K562 (cell line): ENCODE measurements at regions not wholly inside any gene's neighbourhood (a gene's known extent, or its start where the extent isn't known, plus 50 kb on each side); places are given as distances from the start of the nearest gene placed in this dataset.

Experiments used
- ATAC-seq: fragments of 200-7000 bp; cut with Tn5 transposase; 3 replicates; pipeline ENCODE4 v1.9.1; 2020; ENCODE audit warnings: moderate library complexity
- BruUV-seq: library from RNA; stranded (reverse); fragments of 400-500 nt; replicated peaks from 2 replicates; lab custom pipeline; 2021; lab: Mats Ljungman, UMichigan
- CTCF ChIA-PET: fragments of 300-600 bp; formaldehyde crosslinking; extraction: SDS; loops from one replicate; lab custom pipeline; 2021; ENCODE audit warnings: low intra/inter-chr PET ratio; lab: Yijun Ruan, JAX
- POLR2A ChIA-PET: fragments of 300-600, 350-650 bp; sonication (Branson Sonifier 250); formaldehyde crosslinking; extraction: SDS; loops from one replicate; lab custom pipeline; 2021; ENCODE audit warnings: antibody characterized with exemption, inconsistent platforms; lab: Yijun Ruan, JAX
- DNase-seq, 4 experiments: peaks; one replicate each; pipeline versions ENCODE4 v3.0.0 to v3.0.0-alpha.2; 2011 to 2018; ENCODE audit warnings: low spot score in 3 of 4, mixed read lengths in 3 of 4; ENCODE audit errors: extremely low read depth in 1 of 4
- FAIRE-seq: peaks from 2 replicates; lab custom pipeline; 2011; peaks lifted over from hg19 to GRCh38; lab: Jason Lieb, UNC
- H2AFZ ChIP-seq: 2 replicates; pipeline ENCODE4 v1.6.0; 2011; ENCODE audit warnings: low read depth, low read length, control low read depth, inconsistent platforms
- H3K27ac ChIP-seq: fragments of 200-600 bp; 3 replicates; pipeline ENCODE4 v1.8.0; 2011; ENCODE audit warnings: low read depth, mild to moderate bottlenecking, control low read depth, inconsistent platforms, low read length, moderate library complexity, mixed read lengths; ENCODE audit errors: extremely low read depth
- H3K27me3 ChIP-seq, 2 experiments: fragments of 300-600 bp in 1 of 2; 2 replicates in 1 of 2; 3 replicates in 1 of 2; pipeline versions ENCODE4 v1.6.0 to v1.8.0; 2011; ENCODE audit warnings: inconsistent platforms in 2 of 2, low read length in 2 of 2, mild to moderate bottlenecking in 1 of 2, mixed read lengths in 1 of 2, moderate library complexity in 1 of 2; ENCODE audit not compliant: control insufficient read depth in 2 of 2, insufficient read depth in 2 of 2
- H3K36me3 ChIP-seq: fragments of 300-600 bp; 3 replicates; pipeline ENCODE4 v1.8.0; 2011; ENCODE audit warnings: mild to moderate bottlenecking, low read length, inconsistent platforms; ENCODE audit not compliant: control insufficient read depth, insufficient read depth
- H3K4me1 ChIP-seq, 2 experiments: fragments of 200-600 bp in 1 of 2; replicated peaks in 1 of 2; 2 replicates in 1 of 2; 3 replicates in 1 of 2; pipeline versions ENCODE4 v1.5.1 to v1.8.0; 2011; ENCODE audit warnings: inconsistent platforms in 2 of 2, low read length in 2 of 2, mild to moderate bottlenecking in 1 of 2, mixed read lengths in 1 of 2, moderate library complexity in 1 of 2; ENCODE audit not compliant: control insufficient read depth in 2 of 2, insufficient read depth in 2 of 2
- H3K4me2 ChIP-seq: 2 replicates; pipeline ENCODE4 v1.6.1; 2011; ENCODE audit warnings: low read length, control low read depth, inconsistent platforms, mixed read lengths; ENCODE audit not compliant: insufficient read depth
- H3K4me3 ChIP-seq: fragments of 200-600 bp; sonication (generic), shearing (Covaris generic); 2 replicates; pipeline ENCODE4 v1.5.1; 2016; ENCODE audit warnings: control low read depth, inconsistent platforms
- H3K79me2 ChIP-seq: fragments of 200-600 bp; 3 replicates; pipeline ENCODE4 v1.8.0; 2011; ENCODE audit warnings: low read length, inconsistent platforms; ENCODE audit not compliant: control insufficient read depth, insufficient read depth
- H3K9ac ChIP-seq, 2 experiments: 2 replicates each; pipeline versions ENCODE4 v1.6.0 to v1.6.1; 2011; ENCODE audit warnings: low read depth in 2 of 2, low read length in 2 of 2, control low read depth in 1 of 2, inconsistent platforms in 1 of 2, mild to moderate bottlenecking in 1 of 2, mixed read lengths in 1 of 2; ENCODE audit not compliant: insufficient read depth in 1 of 2
- H3K9me1 ChIP-seq: one replicate; pipeline ENCODE4 v1.6.0; 2011; ENCODE audit warnings: inconsistent platforms, mild to moderate bottlenecking, low read length, moderate library complexity; ENCODE audit not compliant: control insufficient read depth, insufficient read depth
- H3K9me3 ChIP-seq: replicated peaks from 2 replicates; pipeline ENCODE4 v1.5.1; 2011; ENCODE audit warnings: low read depth, low read length, inconsistent platforms; ENCODE audit not compliant: control insufficient read depth, insufficient read depth
- H4K20me1 ChIP-seq: replicated peaks from 2 replicates; pipeline ENCODE4 v1.6.1; 2011; ENCODE audit warnings: low read length, inconsistent platforms, mixed read lengths; ENCODE audit not compliant: control insufficient read depth, insufficient read depth
- CUX1 ChIP-seq: fragments of 200-800 bp; sonication (Bioruptor generic); IDR thresholded peaks from 2 replicates; pipeline ENCODE4 v1.6.1; 2016; ENCODE audit warnings: missing genetic modification characterization, missing compliant biosample characterization
- L3MBTL2 ChIP-seq: fragments of 450-650 bp; IDR thresholded peaks from 2 replicates; pipeline ENCODE4 v1.6.1; 2016; ENCODE audit warnings: mild to moderate bottlenecking, moderate library complexity
- MTA1 ChIP-seq: fragments of 450-650 bp; IDR thresholded peaks from 2 replicates; pipeline ENCODE4 v1.6.1; 2017; ENCODE audit warnings: borderline replicate concordance
- PREB ChIP-seq: sonication (generic); formaldehyde crosslinking; IDR thresholded peaks from 2 replicates; pipeline ENCODE4 v1.8.1; 2023; ENCODE audit warnings: mild to moderate bottlenecking, missing genetic modification reagents
- PRPF4 ChIP-seq: fragments of 200-400 bp; formaldehyde crosslinking; IDR thresholded peaks from one replicate; pipeline ENCODE4 v1.6.1; 2017; ENCODE audit warnings: low read length, low read depth, mild to moderate bottlenecking; ENCODE audit not compliant: insufficient read depth, poor library complexity, severe bottlenecking
- ZFPM2 ChIP-seq: fragments of 250-450 bp; sonication (Bioruptor Pico); IDR thresholded peaks from 2 replicates; pipeline ENCODE4 v1.5.1; 2022; ENCODE audit warnings: mild to moderate bottlenecking
- ZNF175 ChIP-seq: fragments of 200-800 bp; sonication (Bioruptor generic); IDR thresholded peaks from 2 replicates; pipeline ENCODE4 v1.6.1; 2016; ENCODE audit warnings: low read depth, mild to moderate bottlenecking, missing genetic modification characterization, missing compliant biosample characterization
- WGBS: fragments of 100-300 bp; shearing (Covaris generic); methylation state at CpG from one replicate; pipeline ENCODE4 v1.1.6; 2016; ENCODE audit warnings: low coverage, mixed read lengths; ENCODE audit not compliant: insufficient coverage; ENCODE audit errors: missing lambda C conversion rate; 5-methylcytosine and 5-hydroxymethylcytosine counted together
- in situ Hi-C: fragments of 300-500 bp; cut with MboI; formaldehyde crosslinking; loops from 4 replicates; pipeline ENCODE4 v1.15.0; 2018; ENCODE audit warnings: inconsistent platforms, mixed read lengths
- intact Hi-C: fragments of 100-400 bp; cut with micrococcal nuclease; formaldehyde crosslinking; loops from 2 replicates; pipeline ENCODE4 v1.14.2; 2022

- H3K9me1 ChIP-seq: no peaks in the 10 kb centered on the region
- intact Hi-C loops: no loop called here
- WGBS: 0% methylated on average over 4 of the region's 4 CpGs
- no peaks in the 10 kb centered on the region for H3K27me3 ChIP-seq
- H3K9ac ChIP-seq: no peak overlapping the region
- FAIRE-seq (no peak), ATAC-seq (no peak), DNase-seq (no peak)
- no peaks in the 10 kb centered on the region for H3K9me3 ChIP-seq
- in situ Hi-C loops: no loop called here
- BruUV-seq: no TSS peak
- CTCF ChIA-PET: no interaction called here
- no peaks in the 10 kb centered on the region for H3K36me3 ChIP-seq
- no peak overlapping the region for H3K27ac ChIP-seq
- H3K4me2 ChIP-seq: no peak overlapping the region
- H2AFZ ChIP-seq: no peak overlapping the region
- TF ChIP-seq CUX1 (CRISPR knock-in tag) (no peak), MTA1 (no peak), ZNF175 (CRISPR knock-in tag) (no peak), L3MBTL2 (no peak), PRPF4 (no peak), ZFPM2 (CRISPR knock-in tag) (no peak), PREB (no peak)
- no peaks in the 10 kb centered on the region for H3K4me1 ChIP-seq
- H4K20me1 ChIP-seq: no peaks in the 10 kb centered on the region
- POLR2A ChIA-PET: no interaction called here
- no peak overlapping the region for H3K4me3 ChIP-seq
- no peaks in the 10 kb centered on the region for H3K79me2 ChIP-seq
These were observed 240.0 kb upstream of the CAMK1G start for GRCh38 chr1:209343511-209343910.
